Tibial nerve (tissue), 4 donors: ENCODE measurements at regions not wholly inside any gene's neighbourhood (a gene's known extent, or its start where the extent isn't known, plus 50 kb on each side); places are given as distances from the start of the nearest gene placed in this dataset.

Experiments used
- CTCF ChIP-seq, 5 experiments: fragments of 200-600 bp in 3 of 5; fragments of 450-650 bp in 2 of 5; sonication (generic) in 3 of 5; IDR thresholded peaks; one replicate each; pipeline ENCODE4 v1.5.1; 2016 to 2019; ENCODE audit warnings: antibody characterized with exemption in 5 of 5, mild to moderate bottlenecking in 3 of 5, moderate library complexity in 2 of 5
- EP300 ChIP-seq, 2 donors: sonication (generic); formaldehyde crosslinking; IDR thresholded peaks; one replicate each; pipeline ENCODE4 v1.6.1; 2017; ENCODE audit warnings: antibody characterized with exemption in 2 of 2, mild to moderate bottlenecking in 1 of 2

DNA sequence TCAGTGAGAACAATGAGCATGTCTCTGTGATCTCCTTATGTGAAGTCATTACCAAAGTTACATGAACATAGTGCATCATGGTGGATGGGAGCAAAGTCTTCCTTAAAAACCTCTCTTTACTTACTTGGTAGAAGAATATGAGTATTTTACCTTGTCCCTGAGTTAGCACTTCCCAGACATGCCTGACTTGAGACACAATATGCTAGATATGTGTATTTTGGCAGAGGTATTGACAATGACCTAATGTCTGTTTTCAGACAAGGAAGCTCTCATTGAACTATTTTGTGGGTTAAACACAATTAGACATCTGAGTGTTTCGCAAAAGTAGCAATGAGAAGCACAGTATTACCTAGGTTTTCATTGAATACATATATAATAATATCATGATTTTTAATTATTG is 99.1 kb upstream of the MC4R start:
- TF ChIP-seq EP300 (IDR thresholded peaks at IDR 0.05): no peak
- no peak for TF ChIP-seq CTCF (IDR thresholded peaks at IDR 0.05)
